ENCODE measurements at regions not wholly inside any gene's neighbourhood (a gene's known extent, or its start where the extent isn't known, plus 50 kb on each side); places are given as distances from the start of the nearest gene placed in this dataset.

- no peak overlapping the region for H3K27ac Mint-ChIP-seq (ENCODE audit: unreplicated experiment)
- peak; percentile 76 for DNase-seq (ENCODE audit: low spot score)
- no peak for TF ChIP-seq CTCF (IDR thresholded peaks at IDR 0.05; ENCODE audit: unreplicated experiment)
- peak overlapping the region; percentile 85 for H3K4me3 Mint-ChIP-seq (ENCODE audit: unreplicated experiment)
- H3K27me3 Mint-ChIP-seq (ENCODE audit: unreplicated experiment), result peaks cover 12% of the 10 kb centered on the region
- H3K36me3 Mint-ChIP-seq (ENCODE audit: low read depth, unreplicated experiment), result no peaks in the 10 kb centered on the region
- H3K4me1 Mint-ChIP-seq (ENCODE audit: unreplicated experiment), result peaks cover 6% of the 10 kb centered on the region
- no peaks in the 10 kb centered on the region for H3K9me3 Mint-ChIP-seq (ENCODE audit: unreplicated experiment)
Observed at GRCh38 chr3:194769020-194769643, 83.4 kb downstream of the FAM43A start.

DNA sequence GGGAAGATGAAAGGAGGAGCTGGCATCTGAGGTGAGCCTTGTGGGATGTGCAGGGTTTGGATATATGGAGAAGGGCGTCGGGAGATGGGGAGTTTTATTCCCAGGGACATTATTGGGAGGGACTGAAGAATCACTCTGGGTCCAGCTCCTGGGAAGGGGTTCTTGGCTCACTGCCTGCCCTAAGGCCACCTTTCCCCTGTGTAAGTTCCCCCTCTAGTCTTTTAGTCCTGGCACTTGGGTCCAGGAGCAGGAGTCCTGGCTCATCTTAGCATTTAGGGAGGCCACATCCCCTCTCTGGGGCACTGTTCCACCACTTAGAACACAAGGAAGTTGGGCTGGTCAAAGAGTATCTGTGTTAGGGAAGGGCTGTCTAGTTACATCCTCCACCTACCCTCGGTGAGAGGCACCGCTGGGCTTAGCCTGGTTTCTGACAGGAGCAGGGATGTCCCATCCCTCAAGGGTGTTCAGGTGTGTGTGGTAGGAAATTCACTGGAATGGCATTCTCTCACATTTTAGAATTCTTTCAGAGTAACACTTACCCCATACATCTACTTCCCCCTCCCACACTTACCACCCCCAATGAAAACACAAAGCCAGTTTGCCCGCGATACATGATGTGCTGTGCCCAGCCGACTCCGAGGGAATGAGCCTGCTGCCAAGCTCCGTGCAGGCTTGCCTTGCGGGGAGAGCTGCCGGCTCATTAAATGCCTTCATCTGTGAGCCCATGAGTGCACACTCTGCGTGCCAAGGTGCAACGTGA is 86.7 kb downstream of the FAM43A start:
- Mint-ChIP-seq H3K27me3 (ENCODE audit: unreplicated experiment) (peaks cover 11% of the 10 kb centered on the region), H3K4me1 (ENCODE audit: unreplicated experiment) (peaks cover 3% of the 10 kb centered on the region)

GRCh38 chr3:194773216-194773615 is 87.5 kb downstream of the FAM43A start:
- Mint-ChIP-seq H3K27me3 (ENCODE audit: unreplicated experiment) (peaks cover 7% of the 10 kb centered on the region), H3K9me3 (ENCODE audit: unreplicated experiment) (no peaks in the 10 kb centered on the region), H3K4me3 (ENCODE audit: unreplicated experiment) (no peak overlapping the region), H3K4me1 (ENCODE audit: unreplicated experiment) (peaks cover 3% of the 10 kb centered on the region), H3K36me3 (ENCODE audit: low read depth, unreplicated experiment) (no peaks in the 10 kb centered on the region), H3K27ac (ENCODE audit: unreplicated experiment) (no peak overlapping the region)
- no peak for DNase-seq (ENCODE audit: low spot score)
- no peak for TF ChIP-seq CTCF (IDR thresholded peaks at IDR 0.05; ENCODE audit: unreplicated experiment)

More for the DNA sequence above, 86.7 kb downstream of the FAM43A start:
- Mint-ChIP-seq H3K9me3 (ENCODE audit: unreplicated experiment) (no peaks in the 10 kb centered on the region), H3K4me3 (ENCODE audit: unreplicated experiment) (no peak overlapping the region), H3K27ac (ENCODE audit: unreplicated experiment) (no peak overlapping the region), H3K36me3 (ENCODE audit: low read depth, unreplicated experiment) (no peaks in the 10 kb centered on the region)
- DNase-seq (ENCODE audit: low spot score), result no peak
- no peak for TF ChIP-seq CTCF (IDR thresholded peaks at IDR 0.05; ENCODE audit: unreplicated experiment)

DNA sequence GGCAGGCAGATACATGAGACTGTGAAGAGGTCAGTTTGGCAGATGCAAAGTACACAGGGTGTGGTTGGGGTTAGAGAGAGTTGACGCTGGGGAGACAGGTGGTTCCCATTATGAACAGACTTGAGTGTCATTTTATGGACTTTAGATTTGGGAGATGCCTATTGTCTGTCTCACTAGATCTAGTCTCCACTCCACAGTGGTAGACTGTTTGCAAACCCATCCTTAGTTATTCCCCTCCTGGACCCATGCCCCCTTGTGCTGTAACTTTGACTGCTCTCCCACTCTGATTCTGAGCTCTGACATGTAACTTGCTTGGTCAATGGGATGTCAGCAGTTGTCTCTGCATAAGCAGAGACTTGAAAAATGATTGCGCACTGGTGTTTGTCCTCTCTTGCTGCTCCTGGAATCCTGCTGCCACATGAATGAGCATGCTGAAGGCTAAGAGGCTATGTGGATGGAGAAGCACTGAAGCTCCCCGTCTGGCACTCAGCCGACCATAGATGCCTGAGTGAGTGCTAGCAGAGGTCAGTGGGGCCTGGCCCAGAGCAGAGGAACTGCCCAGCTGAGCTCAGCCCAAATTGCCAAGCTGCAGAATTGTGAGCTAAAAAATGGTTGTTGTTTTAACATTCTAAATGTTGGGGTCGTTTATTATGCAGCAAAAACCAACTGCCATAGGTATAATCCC is 88.2 kb downstream of the FAM43A start:
- DNase-seq (ENCODE audit: low spot score), result no peak
- no peak for TF ChIP-seq CTCF (IDR thresholded peaks at IDR 0.05; ENCODE audit: unreplicated experiment)
- no peak overlapping the region for H3K27ac Mint-ChIP-seq (ENCODE audit: unreplicated experiment)
- H3K27me3 Mint-ChIP-seq (ENCODE audit: unreplicated experiment), result peaks cover 3% of the 10 kb centered on the region
- H3K4me1 Mint-ChIP-seq (ENCODE audit: unreplicated experiment), result peaks cover 3% of the 10 kb centered on the region
- no peaks in the 10 kb centered on the region for H3K9me3 Mint-ChIP-seq (ENCODE audit: unreplicated experiment)
- no peaks in the 10 kb centered on the region for H3K36me3 Mint-ChIP-seq (ENCODE audit: low read depth, unreplicated experiment)
- no peak overlapping the region for H3K4me3 Mint-ChIP-seq (ENCODE audit: unreplicated experiment)

Measured in endothelial cell (in vitro differentiated cells).